SJCRH30 (cell line): ENCODE measurements at regions not wholly inside any gene's neighbourhood (a gene's known extent, or its start where the extent isn't known, plus 50 kb on each side); places are given as distances from the start of the nearest gene placed in this dataset.
A peak's percentile ranks its signal among the peaks of the same experiment; 100 is the strongest.

Experiments
- DNase-seq, 2 experiments: peaks; one replicate each; pipeline ENCODE4 v3.0.0-alpha.2; 2015 to 2020
- H3K27ac ChIP-seq: fragments of 250-450 bp; sonication (Bioruptor Pico); 2 replicates; pipeline ENCODE4 v1.5.1; 2020; ENCODE audit warnings: mild to moderate bottlenecking, moderate library complexity
- H3K27me3 ChIP-seq: fragments of 250-450 bp; sonication (Bioruptor Pico); 2 replicates; pipeline ENCODE4 v1.5.1; 2020; ENCODE audit warnings: mild to moderate bottlenecking, moderate library complexity
- H3K36me3 ChIP-seq: fragments of 250-450 bp; sonication (Bioruptor Pico); 2 replicates; pipeline ENCODE4 v1.5.1; 2020; ENCODE audit warnings: mild to moderate bottlenecking, moderate library complexity
- H3K4me1 ChIP-seq: fragments of 250-450 bp; sonication (Bioruptor Pico); 2 replicates; pipeline ENCODE4 v1.5.1; 2020; ENCODE audit warnings: mild to moderate bottlenecking, moderate library complexity
- H3K4me3 ChIP-seq: fragments of 250-450 bp; sonication (Bioruptor Pico); 2 replicates; pipeline ENCODE4 v1.5.1; 2020; ENCODE audit warnings: mild to moderate bottlenecking, moderate library complexity
- H3K9me3 ChIP-seq: fragments of 250-450 bp; sonication (Bioruptor Pico); replicated peaks from 2 replicates; pipeline ENCODE4 v1.5.1; 2020; ENCODE audit warnings: mild to moderate bottlenecking, moderate library complexity

DNA sequence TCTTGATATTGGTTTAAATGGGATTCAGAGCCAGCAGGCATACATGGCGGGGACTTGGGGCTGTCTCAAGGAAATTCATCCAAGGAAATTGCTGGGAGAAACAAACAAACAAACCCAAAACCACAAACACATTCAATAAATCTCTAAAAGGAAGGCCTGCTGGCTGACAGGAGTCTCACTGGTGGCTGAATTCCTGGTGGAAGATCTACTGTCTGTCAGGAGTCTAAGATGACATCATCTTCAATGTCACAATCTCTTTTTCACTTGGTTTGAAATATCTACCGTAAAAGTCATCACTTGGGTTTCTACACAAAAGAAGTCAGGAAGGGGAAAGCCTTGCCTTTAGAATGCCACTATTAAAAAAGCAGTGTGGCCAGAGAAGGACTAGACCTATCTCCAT is 87.9 kb downstream of the KLF5 start:
- Histone ChIP-seq H3K4me1 (peaks cover 3% of the 10 kb centered on the region; the same call in 1 of the 2 replicates), H3K36me3 (no peaks in the 10 kb centered on the region), H3K4me3 (no peak overlapping the region), H3K27ac (no peak overlapping the region), H3K27me3 (no peaks in the 10 kb centered on the region), H3K9me3 (no peaks in the 10 kb centered on the region)
- no peak for DNase-seq

DNA sequence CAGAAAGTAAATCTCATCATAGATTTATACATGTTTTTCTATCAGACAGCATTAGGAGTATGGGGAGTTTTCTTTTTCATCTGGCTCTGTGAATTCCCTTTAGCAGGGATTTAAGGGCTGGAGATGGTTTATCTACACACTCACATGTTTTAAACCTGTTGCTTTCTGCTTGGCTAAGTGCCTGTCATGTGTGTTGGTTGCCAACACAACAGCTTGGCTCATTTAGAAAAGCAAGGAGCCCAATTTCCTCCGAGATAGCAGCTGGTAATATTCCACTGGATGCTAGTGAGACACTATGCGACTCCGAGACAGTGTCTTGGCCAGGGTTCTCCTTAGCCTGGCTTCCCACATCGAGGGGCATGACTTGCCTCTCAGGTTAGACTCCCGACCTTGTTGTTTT is 83.3 kb downstream of the KLF5 start:
- DNase-seq = peak; percentile 6 to 23
- H3K9me3 ChIP-seq = no peaks in the 10 kb centered on the region
- peak overlapping the region; percentile 75 for H3K27ac ChIP-seq
- H3K4me3 ChIP-seq = peak overlapping the region; percentile 43; the same call in 1 of the 2 replicates
- H3K27me3 ChIP-seq = no peaks in the 10 kb centered on the region
- no peaks in the 10 kb centered on the region for H3K36me3 ChIP-seq
- peaks cover 10% of the 10 kb centered on the region for H3K4me1 ChIP-seq

DNA sequence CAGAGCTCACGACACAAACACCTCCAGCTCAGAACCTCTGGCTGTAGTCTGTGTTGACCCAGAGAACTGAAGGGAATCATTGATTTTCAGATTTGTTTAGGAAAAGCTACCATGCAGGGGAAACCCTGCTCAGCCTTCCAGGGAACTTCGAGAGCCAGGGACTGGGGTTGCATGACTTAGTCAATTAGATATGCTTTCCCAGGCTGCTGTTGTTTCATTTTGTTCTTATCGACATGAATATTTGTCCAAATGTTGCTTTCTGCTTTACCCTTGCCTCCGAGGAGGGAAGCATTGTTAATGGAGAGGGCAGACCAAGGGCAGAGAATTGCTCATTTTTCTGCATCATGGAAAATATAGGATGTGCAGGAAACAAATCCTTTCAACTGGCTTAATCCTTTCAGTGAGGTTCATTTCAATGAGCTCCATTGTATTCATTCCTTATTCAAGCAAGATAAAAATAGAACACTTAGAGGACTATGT is 82.5 kb downstream of the KLF5 start:
- no peaks in the 10 kb centered on the region for H3K9me3 ChIP-seq
- no peaks in the 10 kb centered on the region for H3K36me3 ChIP-seq
- H3K27me3 ChIP-seq = no peaks in the 10 kb centered on the region
- peak overlapping the region; percentile 75 for H3K27ac ChIP-seq
- peaks cover 10% of the 10 kb centered on the region for H3K4me1 ChIP-seq
- DNase-seq = peak; percentile 40 to 66
- H3K4me3 ChIP-seq = peak overlapping the region; percentile 43

DNA sequence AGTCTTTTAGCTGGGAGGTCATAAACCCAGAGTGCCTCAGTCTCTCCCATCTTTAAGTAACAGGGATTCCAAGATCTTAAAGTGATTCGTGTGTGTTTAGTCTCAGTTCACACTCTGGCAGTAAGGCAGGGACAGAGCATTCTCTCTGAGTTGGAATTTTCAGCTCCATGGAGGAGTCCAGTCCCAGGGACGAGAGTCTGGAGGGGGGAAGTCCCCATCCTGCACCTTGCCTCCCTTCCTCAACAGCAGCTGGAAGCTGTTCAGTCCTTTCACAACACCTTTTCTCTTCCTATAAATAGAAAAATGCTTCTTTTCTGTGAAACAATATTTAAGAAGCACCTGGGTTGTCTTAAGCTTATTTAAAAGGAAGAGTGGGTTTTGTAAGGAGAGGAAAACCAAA is 82.0 kb downstream of the KLF5 start:
- H3K4me1 ChIP-seq = peaks cover 10% of the 10 kb centered on the region

DNA sequence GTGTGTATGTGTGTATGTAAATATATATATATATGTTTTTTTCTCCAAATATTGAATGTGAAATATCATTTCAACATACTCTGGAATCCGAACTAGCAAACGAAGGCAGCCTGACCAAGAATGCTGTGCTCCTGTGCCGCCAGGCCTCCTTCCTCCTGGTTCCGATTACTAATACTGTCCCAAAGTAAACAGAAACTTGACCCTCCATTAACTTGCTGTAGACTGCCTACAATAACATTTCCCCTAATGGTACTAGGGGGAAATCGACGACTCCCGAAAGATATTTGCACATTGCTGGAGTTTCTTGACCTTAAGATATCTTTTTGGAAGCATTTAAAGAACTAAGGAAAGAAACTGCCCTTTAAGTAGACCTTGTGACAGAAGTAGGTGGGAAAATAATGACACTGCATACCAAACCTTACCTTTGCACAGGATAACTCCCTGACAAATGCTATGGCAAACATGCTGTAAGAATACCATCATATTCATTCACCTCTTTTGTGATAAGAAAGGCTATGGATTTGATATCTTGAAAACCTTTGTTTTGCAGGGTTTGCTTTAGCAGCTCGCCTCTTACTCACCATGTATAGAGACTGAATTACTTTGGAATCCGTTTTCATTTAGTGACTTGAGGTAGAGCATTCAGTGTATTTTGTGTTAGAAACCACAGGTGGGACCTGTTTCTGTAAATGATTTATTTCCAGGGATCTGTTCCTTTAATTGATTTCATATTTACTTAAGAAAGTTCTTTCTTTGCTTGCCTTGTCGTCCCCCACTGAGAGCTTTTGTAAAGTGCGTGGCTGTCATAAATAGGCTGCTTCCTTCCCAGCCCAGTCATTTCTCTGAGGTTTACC is 80.1 kb downstream of the KLF5 start:
- H3K27me3 ChIP-seq = no peaks in the 10 kb centered on the region
- H3K4me1 ChIP-seq = peaks cover 10% of the 10 kb centered on the region
- peak in 1 of 2 experiments; percentile 28 for DNase-seq
- no peaks in the 10 kb centered on the region for H3K9me3 ChIP-seq
- H3K36me3 ChIP-seq = no peaks in the 10 kb centered on the region
- H3K27ac ChIP-seq = no peak overlapping the region
- no peak overlapping the region for H3K4me3 ChIP-seq

More for the DNA sequence above, 82.0 kb downstream of the KLF5 start:
- peak overlapping the region; percentile 75 for H3K27ac ChIP-seq
- no peaks in the 10 kb centered on the region for H3K9me3 ChIP-seq
- peak overlapping the region; percentile 43 for H3K4me3 ChIP-seq
- no peaks in the 10 kb centered on the region for H3K36me3 ChIP-seq
- DNase-seq = peak; percentile 7 to 37
- no peaks in the 10 kb centered on the region for H3K27me3 ChIP-seq

DNA sequence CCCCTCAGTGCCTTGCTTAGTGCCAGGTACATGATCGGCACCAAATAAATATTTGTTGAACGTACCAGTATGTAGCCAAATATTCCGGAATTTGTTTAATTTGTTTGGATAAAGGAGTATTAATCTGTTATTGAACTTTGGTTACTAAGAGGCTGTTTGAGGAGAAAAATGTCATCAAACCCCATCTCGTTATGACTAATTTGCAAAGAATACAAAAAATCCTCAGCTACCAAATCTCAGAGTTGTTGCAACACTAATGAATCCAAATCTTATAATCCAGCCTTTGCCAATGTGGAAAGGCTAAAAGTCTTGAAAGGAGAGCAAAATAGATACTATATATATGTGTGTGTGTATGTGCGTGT is 79.5 kb downstream of the KLF5 start:
- peaks cover 10% of the 10 kb centered on the region for H3K4me1 ChIP-seq
- no peaks in the 10 kb centered on the region for H3K27me3 ChIP-seq
- DNase-seq = no peak

DNA sequence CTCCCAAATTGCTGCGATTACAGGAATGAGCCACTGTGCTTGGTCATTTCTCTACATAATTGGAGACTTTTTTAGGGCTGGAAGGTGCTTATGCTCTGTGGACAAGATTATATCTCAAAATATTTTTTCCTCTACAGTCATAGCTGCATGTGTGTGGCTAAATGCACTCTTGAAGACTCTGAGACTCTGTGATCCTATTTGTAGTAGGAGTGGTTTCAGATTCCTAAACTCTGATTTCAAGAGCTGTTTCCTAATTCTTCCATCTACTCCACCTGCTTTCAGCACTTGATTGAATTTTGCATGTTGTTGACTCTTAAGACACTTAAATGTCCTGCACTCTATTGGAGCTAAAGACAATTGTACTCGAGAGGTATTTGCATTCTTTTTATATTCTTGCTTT is 78.0 kb downstream of the KLF5 start:
- no peak overlapping the region for H3K4me3 ChIP-seq
- H3K27ac ChIP-seq = no peak overlapping the region
- H3K36me3 ChIP-seq = no peaks in the 10 kb centered on the region
- H3K9me3 ChIP-seq = no peaks in the 10 kb centered on the region
- no peaks in the 10 kb centered on the region for H3K27me3 ChIP-seq
- no peak for DNase-seq
- H3K4me1 ChIP-seq = peaks cover 7% of the 10 kb centered on the region

More for the DNA sequence above, 79.5 kb downstream of the KLF5 start:
- Histone ChIP-seq H3K27ac (no peak overlapping the region), H3K36me3 (no peaks in the 10 kb centered on the region), H3K4me3 (no peak overlapping the region), H3K9me3 (no peaks in the 10 kb centered on the region)

DNA sequence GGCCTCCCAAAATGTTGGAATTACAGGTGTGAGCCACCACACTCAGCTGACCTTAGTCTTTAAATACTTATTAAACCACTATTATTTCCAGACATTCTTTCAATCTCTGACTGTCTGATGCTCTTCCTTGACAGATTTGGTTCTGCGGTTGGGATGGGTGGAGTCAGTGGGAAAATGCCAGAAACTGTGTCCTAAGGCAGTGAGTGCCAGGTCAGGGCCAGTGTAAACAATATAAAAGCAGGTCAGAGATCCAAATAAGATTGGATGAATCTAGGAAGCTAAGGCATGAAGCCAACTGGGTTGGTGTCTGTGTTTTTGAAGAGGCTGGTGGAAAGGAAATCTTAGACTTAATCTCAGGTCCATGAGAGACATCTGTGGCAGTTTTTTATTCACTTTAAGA is 74.7 kb downstream of the KLF5 start:
- Histone ChIP-seq H3K9me3 (no peaks in the 10 kb centered on the region), H3K27ac (no peak overlapping the region), H3K4me3 (no peak overlapping the region), H3K27me3 (no peaks in the 10 kb centered on the region), H3K36me3 (no peaks in the 10 kb centered on the region), H3K4me1 (no peaks in the 10 kb centered on the region)
- DNase-seq = no peak

DNA sequence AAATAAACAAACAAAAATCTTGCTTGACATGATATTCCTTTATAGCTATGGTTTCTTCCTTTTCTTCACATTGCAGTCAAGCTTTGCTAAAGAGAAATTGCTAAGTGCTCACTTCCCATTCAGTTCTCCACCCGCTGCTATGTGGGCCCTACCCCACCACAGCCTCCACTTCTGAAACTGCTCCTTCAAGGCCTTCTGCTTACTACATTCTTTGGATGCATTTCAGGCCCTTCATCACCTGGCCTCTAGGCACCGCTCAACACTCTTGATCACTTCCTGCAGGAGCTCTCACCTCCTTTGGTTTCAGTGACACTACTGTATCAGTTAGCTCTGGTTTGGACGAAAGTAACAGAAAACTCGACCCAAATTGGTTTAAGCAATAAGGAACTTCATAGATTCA is 72.4 kb downstream of the KLF5 start:
- Histone ChIP-seq H3K4me3 (no peak overlapping the region), H3K4me1 (no peaks in the 10 kb centered on the region), H3K9me3 (no peaks in the 10 kb centered on the region), H3K27me3 (no peaks in the 10 kb centered on the region), H3K36me3 (no peaks in the 10 kb centered on the region), H3K27ac (no peak overlapping the region)
- no peak for DNase-seq

DNA sequence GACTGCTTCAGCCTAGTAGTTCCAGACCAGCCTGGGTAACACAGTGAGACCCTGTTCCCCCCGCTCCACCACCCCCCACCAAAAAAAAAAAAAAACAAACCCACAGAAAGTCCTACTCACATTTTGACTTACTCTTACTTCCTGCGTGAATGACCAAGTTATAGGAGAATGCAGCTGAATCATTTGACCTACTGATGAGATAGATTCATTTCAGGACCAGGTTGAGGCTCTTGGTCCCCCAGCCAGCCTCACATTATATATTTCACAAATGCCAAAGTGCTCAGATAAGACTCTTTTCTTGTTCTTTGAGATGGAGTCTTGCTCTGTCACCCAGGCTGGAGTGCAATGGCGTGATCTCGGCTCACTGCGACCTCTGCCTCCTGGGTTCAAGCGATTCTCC is 70.2 kb downstream of the KLF5 start:
- Histone ChIP-seq H3K27ac (no peak overlapping the region), H3K9me3 (no peaks in the 10 kb centered on the region), H3K4me3 (no peak overlapping the region), H3K4me1 (no peaks in the 10 kb centered on the region), H3K27me3 (no peaks in the 10 kb centered on the region), H3K36me3 (no peaks in the 10 kb centered on the region)
- DNase-seq = no peak
